MM.1S (cell line): ENCODE measurements at regions not wholly inside any gene's neighbourhood (a gene's known extent, or its start where the extent isn't known, plus 50 kb on each side); places are given as distances from the start of the nearest gene placed in this dataset.

Experiments used
- CTCF ChIP-seq: fragments of 300-600 bp; sonication (generic); IDR thresholded peaks from 2 replicates; pipeline ENCODE4 v1.5.1; 2016; ENCODE audit warnings: antibody characterized with exemption, low read length, mixed read lengths
- EZH2 ChIP-seq: fragments of 300-600 bp; sonication (generic); optimal IDR thresholded peaks from 2 replicates; pipeline ENCODE3; 2017; ENCODE audit warnings: low read depth, mild to moderate bottlenecking, antibody characterized with exemption, low read length, mixed read lengths

- no peak for TF ChIP-seq EZH2
- no peak for TF ChIP-seq CTCF
Measured at GRCh38 chr1:14545422-14546025, 53.0 kb upstream of the KAZN start.
